ENCODE measurements at regions not wholly inside any gene's neighbourhood (a gene's known extent, or its start where the extent isn't known, plus 50 kb on each side); places are given as distances from the start of the nearest gene placed in this dataset.

GRCh38 chr6:148242180-148242579, 100.5 kb upstream of the SASH1 start:
- DNase-seq, result no peak
- H3K27me3 ChIP-seq, result no peaks in the 10 kb centered on the region
- peak overlapping the region in 2 of 4 donors; percentile 81 to 87 for H3K27ac ChIP-seq
- H3K4me3 ChIP-seq, result no peak overlapping the region
- no peaks in the 10 kb centered on the region for H3K36me3 ChIP-seq
- WGBS, 2 donors, result 55 to 70% methylated on average over 4 of the region's 4 CpGs
- peaks cover 11 to 53% (median 27%) of the 10 kb centered on the region in 3 donors for H3K4me1 ChIP-seq
- TF ChIP-seq CTCF (IDR thresholded peaks at IDR 0.05) (no peak), POLR2A (IDR thresholded peaks at IDR 0.05) (no peak)
- intact Hi-C loops (cut with DNase I), result no loop called here
- H3K9me3 ChIP-seq, result no peaks in the 10 kb centered on the region

GRCh38 chr6:148244217-148244935, 98.3 kb upstream of the SASH1 start:
- intact Hi-C loops (cut with DNase I), result no loop called here
- H3K4me3 ChIP-seq, result no peak overlapping the region
- no peaks in the 10 kb centered on the region for H3K36me3 ChIP-seq
- TF ChIP-seq CTCF (IDR thresholded peaks at IDR 0.05), result no peak
- no peak for TF ChIP-seq POLR2A (IDR thresholded peaks at IDR 0.05)
- peaks cover 11 to 53% (median 22%) of the 10 kb centered on the region in 3 donors for H3K4me1 ChIP-seq
- H3K9me3 ChIP-seq, result no peaks in the 10 kb centered on the region
- DNase-seq, result no peak
- no peaks in the 10 kb centered on the region for H3K27me3 ChIP-seq
- 89 to 91% methylated on average over 6 to 7 of the region's 10 CpGs for WGBS, 2 donors
- H3K27ac ChIP-seq, result peak overlapping the region in 3 of 4 donors; percentile 6 to 19 (median 10)

- WGBS, 2 donors, result 80 to 84% methylated on average over 6 of the region's 6 CpGs
- Histone ChIP-seq H3K27me3 (no peaks in the 10 kb centered on the region), H3K9me3 (no peaks in the 10 kb centered on the region), H3K36me3 (no peaks in the 10 kb centered on the region), H3K4me1 (peaks cover 0 to 32% (median 4%) of the 10 kb centered on the region in 3 donors), H3K27ac (no peak overlapping the region), H3K4me3 (no peak overlapping the region)
- intact Hi-C loops (cut with DNase I), result loop anchor here (5.0 kb wide), 1 partner anchor 65 kb away; no protein-coding TSS in a partner anchor
- DNase-seq, result no peak
- TF ChIP-seq CTCF (IDR thresholded peaks at IDR 0.05) (no peak), POLR2A (IDR thresholded peaks at IDR 0.05) (no peak)
Observed at GRCh38 chr6:148247386-148248063, 95.1 kb upstream of the SASH1 start.

GRCh38 chr6:148249160-148249559, 93.5 kb upstream of the SASH1 start:
- no peak for DNase-seq
- Histone ChIP-seq H3K4me1 (peaks cover 0 to 24% (median 4%) of the 10 kb centered on the region in 3 donors), H3K36me3 (no peaks in the 10 kb centered on the region), H3K27me3 (no peaks in the 10 kb centered on the region), H3K9me3 (no peaks in the 10 kb centered on the region), H3K27ac (no peak overlapping the region), H3K4me3 (no peak overlapping the region)
- TF ChIP-seq POLR2A (IDR thresholded peaks at IDR 0.05) (no peak), CTCF (IDR thresholded peaks at IDR 0.05) (no peak)
- 77 to 88% methylated on average over 6 of the region's 6 CpGs for WGBS, 2 donors
- intact Hi-C loops (cut with DNase I), result loop anchor here (5.0 kb wide), 1 partner anchor 67 kb away; no protein-coding TSS in a partner anchor

Data from esophagus squamous epithelium (tissue), 5 donors.